Upper lobe of left lung (tissue), 6 donors: ENCODE measurements at regions not wholly inside any gene's neighbourhood (a gene's known extent, or its start where the extent isn't known, plus 50 kb on each side); places are given as distances from the start of the nearest gene placed in this dataset.

ENCODE experiments used
- ATAC-seq, 2 donors: fragments of 200-7000 bp; cut with Tn5 transposase; one replicate each; pipeline ENCODE4 v1.9.1; 2022; ENCODE audit warnings: mild to moderate bottlenecking in 2 of 2, moderate library complexity in 2 of 2; ENCODE audit not compliant: low FRiP score in 2 of 2
- DNase-seq, 2 donors: peaks; one replicate each; pipeline ENCODE4 v3.0.0-alpha.2; 2019 to 2020
- H3K27ac ChIP-seq, 4 donors: fragments of 200-600 bp; sonication (generic); one replicate each; pipeline ENCODE4 v1.5.1; 2016 to 2019
- H3K27me3 ChIP-seq, 4 donors: fragments of 200-600 bp; sonication (generic); one replicate each; pipeline ENCODE4 v1.5.1; 2017 to 2019
- H3K36me3 ChIP-seq, 4 donors: fragments of 200-600 bp; sonication (generic); one replicate each; pipeline ENCODE4 v1.5.1; 2016 to 2019
- H3K4me1 ChIP-seq, 4 donors: fragments of 200-600 bp; sonication (generic); one replicate each; pipeline ENCODE4 v1.5.1; 2018 to 2019
- H3K4me3 ChIP-seq, 4 donors: fragments of 200-600 bp; sonication (generic); one replicate each; pipeline ENCODE4 v1.5.1; 2017 to 2019; ENCODE audit warnings: mild to moderate bottlenecking in 2 of 4, moderate library complexity in 1 of 4
- H3K9me3 ChIP-seq, 4 donors: fragments of 200-600 bp; sonication (generic); one replicate each; pipeline ENCODE4 v1.5.1; 2018 to 2019
- EP300 ChIP-seq, 4 donors: sonication (generic); formaldehyde crosslinking; IDR thresholded peaks; one replicate each; pipeline ENCODE4 v1.5.1; 2017; ENCODE audit warnings: antibody characterized with exemption in 4 of 4, control low read depth in 2 of 4
- POLR2A ChIP-seq, 4 donors: fragments of 450-650 bp; IDR thresholded peaks; one replicate each; pipeline ENCODE4 v1.5.1; 2016 to 2017; ENCODE audit warnings: antibody characterized with exemption in 4 of 4, mild to moderate bottlenecking in 2 of 4
- POLR2AphosphoS5 ChIP-seq, 2 donors: sonication (generic); formaldehyde crosslinking; IDR thresholded peaks; one replicate each; pipeline ENCODE4 v1.5.1; 2017; ENCODE audit warnings: antibody characterized with exemption in 2 of 2
- WGBS, 2 donors: methylation state at CpG; one replicate each; pipeline ENCODE4 v1.1.5; 2017 to 2018; 5-methylcytosine and 5-hydroxymethylcytosine counted together
- TF ChIP-seq, protein P1 (sequence below), 6 experiments: fragments of 450-650 bp in 4 of 6; fragments of 200-600 bp in 2 of 6; sonication (generic) in 2 of 6; IDR thresholded peaks; one replicate each; pipeline ENCODE4 v1.5.1; 2016 to 2019; ENCODE audit warnings: antibody characterized with exemption in 6 of 6
- donor health status: DM: no; HTN: no; CAD: no; lungs with moderate emphysema.
- donor health status: DM: no; HTN: yes; CAD: no; lungs with severe emphysema.

DNA sequence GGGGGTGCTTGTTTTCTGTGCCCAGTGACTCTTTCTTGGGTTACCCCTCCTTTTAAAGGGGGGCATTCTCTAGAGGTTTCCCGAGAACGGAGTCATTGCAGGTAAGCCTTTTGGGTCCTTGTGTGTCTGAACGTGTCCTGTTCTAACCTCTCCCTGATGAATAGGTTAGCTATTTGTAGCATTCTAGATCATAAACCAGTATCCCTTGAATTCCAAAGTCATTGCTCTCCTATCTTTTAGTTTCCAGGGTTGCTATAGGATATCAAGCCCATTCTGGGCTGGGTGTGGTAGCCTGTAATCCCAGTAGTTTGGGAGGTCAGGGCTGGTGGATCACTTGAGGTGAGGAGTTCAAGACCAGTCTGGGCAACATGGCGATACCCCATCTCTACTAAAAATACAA is 65.9 kb upstream of the YWHAQ start:
- TF ChIP-seq, protein P1, sequence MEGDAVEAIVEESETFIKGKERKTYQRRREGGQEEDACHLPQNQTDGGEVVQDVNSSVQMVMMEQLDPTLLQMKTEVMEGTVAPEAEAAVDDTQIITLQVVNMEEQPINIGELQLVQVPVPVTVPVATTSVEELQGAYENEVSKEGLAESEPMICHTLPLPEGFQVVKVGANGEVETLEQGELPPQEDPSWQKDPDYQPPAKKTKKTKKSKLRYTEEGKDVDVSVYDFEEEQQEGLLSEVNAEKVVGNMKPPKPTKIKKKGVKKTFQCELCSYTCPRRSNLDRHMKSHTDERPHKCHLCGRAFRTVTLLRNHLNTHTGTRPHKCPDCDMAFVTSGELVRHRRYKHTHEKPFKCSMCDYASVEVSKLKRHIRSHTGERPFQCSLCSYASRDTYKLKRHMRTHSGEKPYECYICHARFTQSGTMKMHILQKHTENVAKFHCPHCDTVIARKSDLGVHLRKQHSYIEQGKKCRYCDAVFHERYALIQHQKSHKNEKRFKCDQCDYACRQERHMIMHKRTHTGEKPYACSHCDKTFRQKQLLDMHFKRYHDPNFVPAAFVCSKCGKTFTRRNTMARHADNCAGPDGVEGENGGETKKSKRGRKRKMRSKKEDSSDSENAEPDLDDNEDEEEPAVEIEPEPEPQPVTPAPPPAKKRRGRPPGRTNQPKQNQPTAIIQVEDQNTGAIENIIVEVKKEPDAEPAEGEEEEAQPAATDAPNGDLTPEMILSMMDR (IDR thresholded peaks at IDR 0.05) = no peak
- TF ChIP-seq POLR2A (IDR thresholded peaks at IDR 0.05) = no peak
- no peak for TF ChIP-seq POLR2AphosphoS5 (IDR thresholded peaks at IDR 0.05)
- no peak for TF ChIP-seq EP300 (IDR thresholded peaks at IDR 0.05)
- WGBS, 2 donors = 84 to 94% methylated on average over 4 of the region's 4 CpGs
- no peak for ATAC-seq

DNA sequence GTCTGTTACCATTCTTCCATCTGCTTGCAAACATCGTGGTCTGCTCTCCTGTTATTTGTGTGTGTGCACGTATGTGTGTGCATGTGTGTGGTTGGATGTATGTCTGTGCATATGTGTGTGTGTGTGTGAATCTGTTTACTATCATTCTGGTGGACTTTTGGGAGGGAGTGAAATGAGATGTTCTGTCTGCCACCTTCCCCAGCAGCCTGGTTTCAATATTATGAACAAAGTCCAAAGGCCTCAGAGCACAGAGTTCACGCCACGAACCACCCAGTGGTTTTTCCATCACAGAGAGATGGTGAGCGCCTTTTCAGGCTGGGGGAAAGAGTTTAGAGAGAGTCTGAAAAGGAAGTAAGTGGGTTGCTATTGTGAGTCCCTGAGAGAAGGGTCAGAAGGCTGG is 67.1 kb upstream of the YWHAQ start:
- ATAC-seq (no peak), DNase-seq (no peak)
- Histone ChIP-seq H3K9me3 (no peaks in the 10 kb centered on the region), H3K27me3 (no peaks in the 10 kb centered on the region), H3K4me1 (peaks cover 0 to 5% (median 4%) of the 10 kb centered on the region in 4 donors), H3K4me3 (no peak overlapping the region), H3K27ac (no peak overlapping the region), H3K36me3 (no peaks in the 10 kb centered on the region)
- WGBS, 2 donors = 61 to 88% methylated on average over 5 of the region's 5 CpGs
- TF ChIP-seq POLR2A (IDR thresholded peaks at IDR 0.05) (no peak), EP300 (IDR thresholded peaks at IDR 0.05) (no peak), POLR2AphosphoS5 (IDR thresholded peaks at IDR 0.05) (no peak)
- TF ChIP-seq, protein P1 (IDR thresholded peaks at IDR 0.05) = no peak

More for the DNA sequence above, 65.9 kb upstream of the YWHAQ start:
- no peak overlapping the region for H3K4me3 ChIP-seq
- H3K36me3 ChIP-seq = no peaks in the 10 kb centered on the region
- DNase-seq = no peak
- peaks cover 0 to 6% (median 0%) of the 10 kb centered on the region in 4 donors for H3K4me1 ChIP-seq
- H3K27ac ChIP-seq = no peak overlapping the region
- no peaks in the 10 kb centered on the region for H3K9me3 ChIP-seq
- no peaks in the 10 kb centered on the region for H3K27me3 ChIP-seq

DNA sequence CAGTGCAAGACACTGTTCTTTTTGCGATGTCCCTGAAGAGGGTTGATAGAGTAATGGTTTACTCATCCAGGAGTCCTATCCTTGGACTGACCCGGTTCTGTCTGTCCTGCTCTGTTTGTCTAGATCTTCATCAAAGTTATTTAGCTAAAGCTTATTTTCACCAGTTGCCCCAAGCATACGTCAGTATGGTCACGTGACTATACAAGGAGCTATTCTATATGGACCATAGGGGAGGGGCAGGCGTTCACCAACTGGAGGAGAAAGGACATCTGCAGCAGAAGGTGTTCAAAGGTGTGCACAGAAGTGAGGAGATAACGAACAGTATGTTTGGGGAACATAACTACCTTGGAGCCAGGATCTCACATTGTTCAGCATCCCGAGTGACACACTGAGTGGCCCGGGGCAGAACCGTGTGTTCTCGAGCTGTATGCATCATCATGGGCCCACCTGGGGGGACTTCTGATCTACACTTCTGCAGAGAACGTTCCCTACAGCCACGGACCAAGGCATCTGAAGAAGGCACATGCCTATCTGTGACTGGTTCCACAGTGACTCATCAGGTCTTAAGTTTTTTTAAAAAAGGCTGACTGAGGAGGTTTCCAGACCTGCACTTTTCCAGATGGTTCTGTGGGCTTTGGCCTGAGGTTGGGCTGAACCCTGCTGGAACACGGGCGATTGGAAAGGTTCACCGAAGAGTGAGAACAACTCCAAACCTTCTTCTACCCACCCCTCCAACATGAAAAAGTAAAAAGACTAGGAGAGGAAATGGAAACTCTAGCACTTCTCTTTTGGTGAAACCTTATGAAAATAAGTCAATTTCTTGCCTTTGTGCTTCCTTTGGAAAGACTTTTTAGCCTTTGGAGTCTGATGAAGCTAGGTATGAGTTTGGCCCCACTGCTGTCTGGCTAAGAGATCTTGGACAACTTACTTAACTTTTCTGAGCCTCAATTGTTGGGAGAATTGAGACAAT is 68.6 kb upstream of the YWHAQ start:
- Histone ChIP-seq H3K27me3 (no peaks in the 10 kb centered on the region), H3K4me1 (peaks cover 0 to 15% (median 11%) of the 10 kb centered on the region in 4 donors), H3K36me3 (no peaks in the 10 kb centered on the region), H3K9me3 (no peaks in the 10 kb centered on the region), H3K4me3 (no peak overlapping the region), H3K27ac (no peak overlapping the region)
- DNase-seq (no peak), ATAC-seq (peak in 1 of 2 donors; percentile 16)
- 81 to 84% methylated on average over 15 of the region's 15 CpGs for WGBS, 2 donors
- TF ChIP-seq, protein P1 (IDR thresholded peaks at IDR 0.05) = no peak
- TF ChIP-seq EP300 (IDR thresholded peaks at IDR 0.05) (no peak), POLR2A (IDR thresholded peaks at IDR 0.05) (no peak), POLR2AphosphoS5 (IDR thresholded peaks at IDR 0.05) (no peak)

DNA sequence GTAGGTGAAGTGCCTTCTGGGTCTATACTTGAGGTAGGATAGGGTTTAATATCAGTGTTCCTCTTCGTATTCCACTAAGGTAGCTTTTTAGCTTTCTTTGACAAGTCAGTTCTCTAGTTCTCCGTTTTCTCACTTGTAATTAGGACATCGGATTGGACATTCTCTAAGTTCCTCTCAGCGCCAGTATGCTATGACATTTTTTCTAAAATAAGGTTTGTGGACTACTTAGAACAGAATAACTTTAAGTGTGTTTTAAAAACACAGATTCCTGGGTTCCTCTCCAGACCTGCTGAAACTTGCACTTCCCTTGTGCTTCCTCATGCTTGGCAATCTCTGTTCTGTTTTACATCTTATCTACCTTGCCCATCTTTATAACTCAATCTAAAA is 69.3 kb upstream of the YWHAQ start:
- Histone ChIP-seq H3K9me3 (no peaks in the 10 kb centered on the region), H3K27ac (no peak overlapping the region), H3K4me1 (peaks cover 0 to 15% (median 11%) of the 10 kb centered on the region in 4 donors), H3K27me3 (no peaks in the 10 kb centered on the region), H3K4me3 (no peak overlapping the region), H3K36me3 (no peaks in the 10 kb centered on the region)
- DNase-seq (no peak), ATAC-seq (no peak)
- WGBS, 2 donors = 62 to 65% methylated on average over 4 of the region's 4 CpGs
- TF ChIP-seq EP300 (IDR thresholded peaks at IDR 0.05) (no peak), POLR2AphosphoS5 (IDR thresholded peaks at IDR 0.05) (no peak), POLR2A (IDR thresholded peaks at IDR 0.05) (no peak)
- TF ChIP-seq, protein P1 (IDR thresholded peaks at IDR 0.05) = no peak
